Vagina (tissue), 2 donors: ENCODE measurements at regions not wholly inside any gene's neighbourhood (a gene's known extent, or its start where the extent isn't known, plus 50 kb on each side); places are given as distances from the start of the nearest gene placed in this dataset.

Source experiments
- DNase-seq, 2 donors: peaks; one replicate each; pipeline ENCODE4 v3.0.0-alpha.2; 2017; ENCODE audit errors: extremely low spot score in 2 of 2
- H3K27ac ChIP-seq: fragments of 200-600 bp; sonication (generic); one replicate; pipeline ENCODE4 v1.5.1; 2019
- H3K27me3 ChIP-seq: fragments of 200-600 bp; sonication (generic); one replicate; pipeline ENCODE4 v1.5.1; 2019
- H3K36me3 ChIP-seq, 2 donors: fragments of 200-600 bp; sonication (generic); one replicate each; pipeline ENCODE4 v1.5.1; 2017 to 2019
- H3K4me1 ChIP-seq: fragments of 200-600 bp; sonication (generic); one replicate; pipeline ENCODE4 v1.5.1; 2019
- H3K4me3 ChIP-seq, 2 donors: fragments of 200-600 bp; sonication (generic); 1 replicate in 1 of 2; 2 replicates in 1 of 2; pipeline ENCODE4 v1.5.1; 2016 to 2019
- H3K9me3 ChIP-seq: fragments of 200-600 bp; sonication (generic); one replicate; pipeline ENCODE4 v1.5.1; 2019
- CTCF ChIP-seq, 3 experiments: fragments of 450-650 bp in 2 of 3; fragments of 200-600 bp in 1 of 3; sonication (generic) in 1 of 3; IDR thresholded peaks; one replicate each; pipeline ENCODE4 v1.5.1; 2017 to 2019; ENCODE audit warnings: antibody characterized with exemption in 3 of 3, mild to moderate bottlenecking in 2 of 3, moderate library complexity in 2 of 3
- POLR2A ChIP-seq, 2 donors: fragments of 450-650 bp; IDR thresholded peaks; one replicate each; pipeline ENCODE4 v1.6.1; 2017; ENCODE audit warnings: antibody characterized with exemption in 2 of 2, mild to moderate bottlenecking in 2 of 2, moderate library complexity in 2 of 2
- POLR2AphosphoS5 ChIP-seq, 2 donors: sonication (generic); formaldehyde crosslinking; IDR thresholded peaks; one replicate each; pipeline ENCODE4 v1.9.0; 2017; ENCODE audit warnings: antibody characterized with exemption in 2 of 2, mild to moderate bottlenecking in 2 of 2, low read depth in 1 of 2; ENCODE audit not compliant: insufficient read depth in 1 of 2
- intact Hi-C: fragments of 100-400 bp; cut with DNase I; formaldehyde crosslinking; loops from one replicate; pipeline ENCODE4 v1.15.1; 2023

GRCh38 chr14:64639340-64639821 is 64.8 kb upstream of the PLEKHG3 start:
- Histone ChIP-seq H3K4me3 (no peak overlapping the region), H3K36me3 (no peaks in the 10 kb centered on the region), H3K9me3 (no peaks in the 10 kb centered on the region), H3K27ac (no peak overlapping the region), H3K27me3 (no peaks in the 10 kb centered on the region), H3K4me1 (peaks cover 10% of the 10 kb centered on the region)
- DNase-seq: no peak
- intact Hi-C loops: loop anchor here (10.0 kb wide), 1 partner anchor 105 kb away; no protein-coding TSS in a partner anchor
- TF ChIP-seq CTCF (IDR thresholded peaks at IDR 0.05): no peak
- TF ChIP-seq POLR2AphosphoS5 (IDR thresholded peaks at IDR 0.05; ENCODE audit: insufficient read depth in 1 of 2, low read depth in 1 of 2): no peak
- no peak for TF ChIP-seq POLR2A (IDR thresholded peaks at IDR 0.05)

- DNase-seq: no peak
- Histone ChIP-seq H3K36me3 (no peaks in the 10 kb centered on the region), H3K27me3 (no peaks in the 10 kb centered on the region), H3K27ac (no peak overlapping the region), H3K9me3 (no peaks in the 10 kb centered on the region), H3K4me1 (peaks cover 23% of the 10 kb centered on the region), H3K4me3 (no peak overlapping the region)
- intact Hi-C loops: no loop called here
- TF ChIP-seq CTCF (IDR thresholded peaks at IDR 0.05): no peak
- TF ChIP-seq POLR2AphosphoS5 (IDR thresholded peaks at IDR 0.05; ENCODE audit: insufficient read depth in 1 of 2, low read depth in 1 of 2): no peak
- TF ChIP-seq POLR2A (IDR thresholded peaks at IDR 0.05): no peak
Observed at GRCh38 chr14:64640839-64641238, 63.4 kb upstream of the PLEKHG3 start.

- H3K4me3 ChIP-seq: no peak overlapping the region
- DNase-seq: no peak
- TF ChIP-seq POLR2AphosphoS5 (IDR thresholded peaks at IDR 0.05; ENCODE audit: insufficient read depth in 1 of 2, low read depth in 1 of 2): no peak
- TF ChIP-seq POLR2A (IDR thresholded peaks at IDR 0.05): no peak
- no peak for TF ChIP-seq CTCF (IDR thresholded peaks at IDR 0.05)
- H3K36me3 ChIP-seq: no peaks in the 10 kb centered on the region
- no peak overlapping the region for H3K27ac ChIP-seq
- intact Hi-C loops: no loop called here
- H3K4me1 ChIP-seq: peaks cover 26% of the 10 kb centered on the region
- H3K9me3 ChIP-seq: no peaks in the 10 kb centered on the region
- no peaks in the 10 kb centered on the region for H3K27me3 ChIP-seq
Observed at GRCh38 chr14:64641760-64642159, 62.5 kb upstream of the PLEKHG3 start.

- TF ChIP-seq CTCF (IDR thresholded peaks at IDR 0.05) (no peak), POLR2A (IDR thresholded peaks at IDR 0.05) (no peak), POLR2AphosphoS5 (IDR thresholded peaks at IDR 0.05; ENCODE audit: insufficient read depth in 1 of 2, low read depth in 1 of 2) (no peak)
- intact Hi-C loops: no loop called here
- Histone ChIP-seq H3K36me3 (no peaks in the 10 kb centered on the region), H3K27ac (no peak overlapping the region), H3K27me3 (no peaks in the 10 kb centered on the region), H3K4me3 (no peak overlapping the region), H3K4me1 (peaks cover 22% of the 10 kb centered on the region), H3K9me3 (no peaks in the 10 kb centered on the region)
- no peak for DNase-seq
Observed at GRCh38 chr14:64643709-64644108, 60.5 kb upstream of the PLEKHG3 start.

GRCh38 chr14:64644629-64645028 is 59.6 kb upstream of the PLEKHG3 start:
- H3K36me3 ChIP-seq: no peaks in the 10 kb centered on the region
- no peaks in the 10 kb centered on the region for H3K27me3 ChIP-seq
- no peak for TF ChIP-seq POLR2A (IDR thresholded peaks at IDR 0.05)
- no peak for TF ChIP-seq POLR2AphosphoS5 (IDR thresholded peaks at IDR 0.05; ENCODE audit: insufficient read depth in 1 of 2, low read depth in 1 of 2)
- no peak for TF ChIP-seq CTCF (IDR thresholded peaks at IDR 0.05)
- intact Hi-C loops: no loop called here
- no peak for DNase-seq
- H3K9me3 ChIP-seq: no peaks in the 10 kb centered on the region
- H3K4me3 ChIP-seq: no peak overlapping the region
- H3K4me1 ChIP-seq: peaks cover 22% of the 10 kb centered on the region
- H3K27ac ChIP-seq: peak overlapping the region; percentile 58
